OCI-LY7 (cell line): ENCODE measurements at regions not wholly inside any gene's neighbourhood (a gene's known extent, or its start where the extent isn't known, plus 50 kb on each side); places are given as distances from the start of the nearest gene placed in this dataset.

Experiments used
- CTCF ChIP-seq: fragments of 200-600 bp; sonication (generic); conservative IDR thresholded peaks from 2 replicates; pipeline ENCODE4 v1.5.1; 2014; ENCODE audit warnings: mild to moderate bottlenecking, antibody characterized with exemption, low read length, moderate library complexity, mixed read lengths
- EZH2phosphoT487 ChIP-seq: fragments of 200-600 bp; sonication (generic); IDR thresholded peaks from 2 replicates; pipeline ENCODE4 v1.6.1; 2018; ENCODE audit warnings: low read depth, borderline replicate concordance, mild to moderate bottlenecking, mixed run types, antibody characterized with exemption, low read length, moderate library complexity, mixed read lengths

- TF ChIP-seq CTCF (no peak), EZH2phosphoT487 (no peak)
These were observed 463.0 kb downstream of the EPHA3 start for GRCh38 chr3:89570465-89570864.
